Dendritic cell treated with granulocyte-macrophage colony-stimulating factor and Interleukin-4, amounts not matched to agents 40 ng/mL and 50 ng/mL, for 4 days (primary cell): ENCODE measurements at regions not wholly inside any gene's neighbourhood (a gene's known extent, or its start where the extent isn't known, plus 50 kb on each side); places are given as distances from the start of the nearest gene placed in this dataset.

Experiments used
- H3K27ac Mint-ChIP-seq: one replicate; pipeline ENCODE4 v1.8.0; 2022; ENCODE audit warnings: mild to moderate bottlenecking, mixed read lengths
- H3K27me3 Mint-ChIP-seq: one replicate; pipeline ENCODE4 v1.8.0; 2022; ENCODE audit warnings: mild to moderate bottlenecking, mixed read lengths
- H3K36me3 Mint-ChIP-seq: one replicate; pipeline ENCODE4 v1.8.0; 2022; ENCODE audit warnings: low read depth, mixed read lengths
- H3K4me1 Mint-ChIP-seq: one replicate; pipeline ENCODE4 v1.8.0; 2022; ENCODE audit warnings: low read depth, mixed read lengths
- H3K4me3 Mint-ChIP-seq: one replicate; pipeline ENCODE4 v1.8.0; 2022; ENCODE audit warnings: mild to moderate bottlenecking, moderate library complexity, mixed read lengths
- H3K9me3 Mint-ChIP-seq: one replicate; pipeline ENCODE4 v1.8.0; 2022; ENCODE audit warnings: mixed read lengths
- intact Hi-C: fragments of 100-400 bp; cut with micrococcal nuclease; formaldehyde crosslinking; loops from one replicate; pipeline ENCODE4 v1.15.0; 2022

DNA sequence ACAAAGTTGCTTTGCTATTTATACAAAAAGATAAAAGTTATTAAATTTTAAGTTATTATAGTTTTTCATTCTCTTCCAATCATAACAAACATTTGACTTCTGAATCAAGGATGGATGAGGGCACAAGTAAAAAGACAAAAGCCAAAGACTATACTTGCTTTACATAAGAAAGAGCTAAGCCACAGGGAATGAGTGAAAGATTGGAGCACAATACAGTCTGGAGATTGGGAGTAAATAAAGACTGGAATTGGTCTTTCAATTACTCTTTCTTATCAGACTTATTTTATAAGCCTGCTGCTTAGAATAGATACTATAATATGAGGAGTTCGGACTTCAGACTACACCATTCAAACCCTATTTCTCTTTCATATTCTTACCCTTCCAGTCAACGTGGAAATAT, 1874.1 kb upstream of the PRR20A start:
- Mint-ChIP-seq H3K27ac (no peak overlapping the region), H3K4me1 (no peaks in the 10 kb centered on the region), H3K4me3 (no peak overlapping the region), H3K27me3 (no peaks in the 10 kb centered on the region), H3K36me3 (no peaks in the 10 kb centered on the region), H3K9me3 (no peaks in the 10 kb centered on the region)
- intact Hi-C loops = no loop called here

DNA sequence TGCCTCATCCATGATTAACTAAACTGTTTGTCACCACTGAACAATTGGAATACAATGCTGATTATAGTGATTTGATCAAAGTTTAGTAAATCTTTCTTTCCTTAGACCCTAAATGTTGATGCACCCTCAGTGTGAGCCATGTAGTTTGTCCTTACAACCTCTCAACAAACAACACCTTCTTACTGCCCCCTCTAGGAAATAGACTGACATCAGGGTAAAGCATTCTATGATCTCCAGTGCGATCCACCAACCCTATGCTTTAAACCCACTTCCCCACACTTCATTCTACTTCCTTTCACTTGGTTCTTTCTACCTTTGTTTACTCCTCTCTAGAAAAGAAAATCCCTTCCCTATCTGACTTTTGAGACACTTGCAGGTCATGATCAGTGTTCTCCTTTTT, 1842.5 kb upstream of the PRR20A start:
- Mint-ChIP-seq H3K4me3 (no peak overlapping the region), H3K9me3 (peaks cover 9% of the 10 kb centered on the region), H3K27ac (no peak overlapping the region), H3K36me3 (no peaks in the 10 kb centered on the region), H3K27me3 (no peaks in the 10 kb centered on the region), H3K4me1 (no peaks in the 10 kb centered on the region)
- intact Hi-C loops = no loop called here

DNA sequence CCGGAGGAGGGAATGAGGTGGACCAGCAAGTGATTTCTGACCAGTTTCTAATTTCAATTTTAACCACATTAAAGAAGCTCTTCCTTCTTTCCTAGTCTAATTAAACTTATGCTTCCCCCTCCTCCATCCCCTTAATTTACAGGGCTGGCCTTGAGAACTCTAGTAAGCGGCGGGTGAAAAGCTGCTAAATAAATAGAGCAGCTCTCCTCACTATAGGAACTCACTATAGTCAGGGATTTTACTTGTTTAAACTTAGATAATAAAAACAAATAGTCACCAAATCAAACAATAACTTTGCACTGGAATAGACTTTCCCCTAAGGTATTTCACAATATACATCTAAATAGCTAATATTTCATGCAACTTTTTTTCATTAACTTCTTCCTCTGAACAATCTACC, 1838.2 kb upstream of the PRR20A start:
- H3K36me3 Mint-ChIP-seq = no peaks in the 10 kb centered on the region
- no peaks in the 10 kb centered on the region for H3K9me3 Mint-ChIP-seq
- H3K27ac Mint-ChIP-seq = no peak overlapping the region
- intact Hi-C loops = no loop called here
- no peak overlapping the region for H3K4me3 Mint-ChIP-seq
- no peaks in the 10 kb centered on the region for H3K4me1 Mint-ChIP-seq
- no peaks in the 10 kb centered on the region for H3K27me3 Mint-ChIP-seq

DNA sequence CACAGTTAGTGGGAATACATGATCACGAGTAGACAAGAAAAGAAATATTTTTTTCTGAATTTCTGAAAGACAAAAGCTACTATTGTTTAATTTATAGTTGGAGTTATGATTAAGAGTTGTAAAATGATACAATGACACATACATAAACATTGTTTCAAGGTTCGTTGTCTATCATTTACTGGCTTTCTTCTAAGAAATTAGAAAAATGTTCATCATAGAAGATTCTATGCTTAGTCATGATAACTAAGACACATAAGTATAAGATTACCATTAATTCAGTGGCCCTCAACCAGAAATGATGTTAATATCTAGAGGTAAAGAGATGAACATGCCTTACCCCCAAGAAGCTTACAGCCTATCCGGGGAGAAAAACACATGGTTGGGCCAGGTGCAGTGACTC, 1832.8 kb upstream of the PRR20A start:
- H3K4me3 Mint-ChIP-seq = no peak overlapping the region
- no peak overlapping the region for H3K27ac Mint-ChIP-seq
- H3K9me3 Mint-ChIP-seq = peaks cover 5% of the 10 kb centered on the region
- no peaks in the 10 kb centered on the region for H3K36me3 Mint-ChIP-seq
- H3K4me1 Mint-ChIP-seq = no peaks in the 10 kb centered on the region
- no peaks in the 10 kb centered on the region for H3K27me3 Mint-ChIP-seq
- intact Hi-C loops = no loop called here

DNA sequence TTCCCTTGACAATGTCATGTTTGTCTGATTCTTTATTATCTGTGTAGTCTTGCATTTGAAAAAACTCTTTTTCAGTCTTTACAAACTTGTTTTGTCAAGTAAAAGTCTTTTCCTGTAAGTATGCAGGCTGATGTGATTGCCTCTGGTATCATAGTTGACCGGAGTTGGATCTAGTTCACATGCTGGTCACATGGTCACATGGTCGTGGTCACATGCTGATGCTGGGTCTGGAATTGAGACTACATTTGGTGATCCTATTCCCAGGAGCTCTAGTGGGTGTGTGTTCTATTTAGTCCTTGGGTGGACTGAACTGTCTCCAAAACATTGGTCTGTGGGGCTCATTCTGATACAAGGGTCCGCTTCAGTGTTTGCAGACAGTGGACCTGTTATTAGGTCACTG, 1798.8 kb upstream of the PRR20A start:
- H3K27ac Mint-ChIP-seq = no peak overlapping the region
- peaks cover 22% of the 10 kb centered on the region for H3K9me3 Mint-ChIP-seq
- no peaks in the 10 kb centered on the region for H3K4me1 Mint-ChIP-seq
- H3K4me3 Mint-ChIP-seq = no peak overlapping the region
- intact Hi-C loops = no loop called here
- no peaks in the 10 kb centered on the region for H3K36me3 Mint-ChIP-seq
- H3K27me3 Mint-ChIP-seq = no peaks in the 10 kb centered on the region

DNA sequence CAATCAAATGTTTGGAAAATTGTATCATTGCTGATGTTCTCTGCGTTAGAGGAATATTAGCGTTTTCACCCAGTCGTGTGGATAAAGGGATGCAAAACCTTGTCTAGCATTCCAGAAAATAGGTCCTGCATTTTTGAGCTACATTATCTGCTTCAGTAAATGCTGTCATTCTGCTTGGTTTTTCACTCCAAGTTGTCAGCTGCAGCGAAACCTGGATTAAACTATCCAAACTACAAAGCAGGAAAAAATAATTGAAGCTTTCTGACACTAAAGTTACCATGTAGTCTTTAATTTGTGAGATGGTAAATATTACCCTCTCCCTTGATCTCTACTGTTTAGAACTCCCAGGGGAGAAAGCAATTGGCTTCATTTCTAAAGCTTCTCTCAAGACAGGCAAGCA, 1795.5 kb upstream of the PRR20A start:
- intact Hi-C loops = no loop called here
- Mint-ChIP-seq H3K4me3 (no peak overlapping the region), H3K36me3 (no peaks in the 10 kb centered on the region), H3K4me1 (no peaks in the 10 kb centered on the region), H3K27ac (no peak overlapping the region), H3K27me3 (no peaks in the 10 kb centered on the region), H3K9me3 (peaks cover 15% of the 10 kb centered on the region)

DNA sequence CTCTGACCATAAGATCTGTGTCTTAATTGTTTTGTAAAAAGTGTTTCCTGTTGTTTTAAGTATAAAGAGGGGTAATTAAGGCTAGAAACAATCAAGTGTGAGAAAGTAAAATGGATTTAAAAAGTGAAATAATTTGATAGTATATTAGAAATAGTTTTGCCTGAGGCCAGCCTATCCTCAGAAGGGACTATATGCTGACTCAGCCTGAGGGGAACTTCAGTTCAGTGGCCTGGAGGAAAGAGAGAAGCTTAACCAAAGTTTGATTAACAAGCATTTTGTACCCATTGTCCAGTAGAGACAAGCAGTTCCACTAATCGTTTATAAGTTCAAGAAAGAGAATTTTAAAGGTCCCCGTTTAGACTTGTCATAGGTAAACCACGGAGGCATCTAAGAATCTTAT, 1793.2 kb upstream of the PRR20A start:
- no peaks in the 10 kb centered on the region for H3K27me3 Mint-ChIP-seq
- intact Hi-C loops = no loop called here
- H3K27ac Mint-ChIP-seq = no peak overlapping the region
- H3K36me3 Mint-ChIP-seq = no peaks in the 10 kb centered on the region
- H3K4me3 Mint-ChIP-seq = no peak overlapping the region
- H3K4me1 Mint-ChIP-seq = no peaks in the 10 kb centered on the region
- H3K9me3 Mint-ChIP-seq = no peaks in the 10 kb centered on the region

DNA sequence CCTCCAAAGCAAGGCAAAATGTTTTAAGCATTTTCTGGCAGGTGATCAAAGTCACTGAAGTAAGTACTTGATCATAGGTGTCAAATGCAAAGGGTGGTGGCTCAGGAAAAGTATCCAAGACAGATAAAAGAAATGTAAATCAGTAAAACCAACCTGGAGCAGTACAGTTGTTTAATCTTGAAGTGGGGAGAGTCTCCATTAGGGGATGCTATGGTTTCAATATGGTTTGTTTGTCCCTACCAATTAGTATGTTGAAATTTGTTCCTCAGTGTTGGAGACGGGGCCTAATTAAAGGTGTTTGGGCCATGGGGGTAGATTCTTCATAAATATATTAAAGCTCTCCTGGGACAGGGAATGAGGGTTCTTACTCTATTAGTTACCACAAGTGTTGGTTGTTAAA, 1781.7 kb upstream of the PRR20A start:
- no peak overlapping the region for H3K27ac Mint-ChIP-seq
- no peak overlapping the region for H3K4me3 Mint-ChIP-seq
- no peaks in the 10 kb centered on the region for H3K36me3 Mint-ChIP-seq
- H3K4me1 Mint-ChIP-seq = no peaks in the 10 kb centered on the region
- no peaks in the 10 kb centered on the region for H3K27me3 Mint-ChIP-seq
- no peaks in the 10 kb centered on the region for H3K9me3 Mint-ChIP-seq
- intact Hi-C loops = no loop called here

DNA sequence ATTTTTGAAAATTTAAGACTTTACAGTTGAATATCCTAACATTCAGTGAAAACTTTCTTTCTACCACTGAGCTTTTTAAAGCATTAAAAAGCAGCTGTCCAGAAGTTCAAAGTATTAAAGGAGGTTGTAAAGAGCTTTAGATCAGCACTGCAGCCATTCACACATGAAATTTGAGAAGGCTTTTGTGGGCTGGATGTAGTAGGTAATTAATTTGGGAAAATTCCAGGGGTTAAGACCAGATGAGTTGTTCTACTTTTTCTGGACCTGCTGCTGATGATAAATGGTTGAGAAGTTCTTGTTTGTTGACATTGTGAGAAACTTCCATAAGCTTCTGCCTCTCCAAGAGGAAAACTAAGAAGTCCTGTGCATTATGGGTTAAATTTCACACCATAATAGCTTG, 1779.6 kb upstream of the PRR20A start:
- intact Hi-C loops = no loop called here
- Mint-ChIP-seq H3K36me3 (no peaks in the 10 kb centered on the region), H3K4me1 (no peaks in the 10 kb centered on the region), H3K9me3 (no peaks in the 10 kb centered on the region), H3K27me3 (no peaks in the 10 kb centered on the region), H3K27ac (no peak overlapping the region), H3K4me3 (no peak overlapping the region)

DNA sequence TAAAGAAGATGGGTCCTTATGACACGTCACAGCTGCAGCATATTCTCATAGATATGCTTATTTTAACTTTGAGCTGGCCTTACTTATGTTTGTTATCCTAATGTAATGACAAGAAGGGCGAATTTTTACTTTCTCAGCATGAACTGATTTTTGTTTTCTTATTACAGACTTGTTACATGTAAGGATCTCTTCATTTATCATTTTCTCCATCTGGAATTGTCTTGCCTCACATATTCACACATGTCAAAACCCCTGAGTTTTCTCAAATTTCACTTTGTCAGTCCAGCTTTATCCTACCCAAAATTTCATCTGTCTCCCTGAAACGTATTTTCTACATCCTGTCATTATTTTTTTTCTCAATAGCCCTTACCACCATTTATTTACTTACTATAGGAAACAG, 1774.0 kb upstream of the PRR20A start:
- Mint-ChIP-seq H3K9me3 (no peaks in the 10 kb centered on the region), H3K4me1 (no peaks in the 10 kb centered on the region), H3K36me3 (no peaks in the 10 kb centered on the region), H3K27me3 (no peaks in the 10 kb centered on the region), H3K4me3 (no peak overlapping the region), H3K27ac (no peak overlapping the region)
- intact Hi-C loops = no loop called here

DNA sequence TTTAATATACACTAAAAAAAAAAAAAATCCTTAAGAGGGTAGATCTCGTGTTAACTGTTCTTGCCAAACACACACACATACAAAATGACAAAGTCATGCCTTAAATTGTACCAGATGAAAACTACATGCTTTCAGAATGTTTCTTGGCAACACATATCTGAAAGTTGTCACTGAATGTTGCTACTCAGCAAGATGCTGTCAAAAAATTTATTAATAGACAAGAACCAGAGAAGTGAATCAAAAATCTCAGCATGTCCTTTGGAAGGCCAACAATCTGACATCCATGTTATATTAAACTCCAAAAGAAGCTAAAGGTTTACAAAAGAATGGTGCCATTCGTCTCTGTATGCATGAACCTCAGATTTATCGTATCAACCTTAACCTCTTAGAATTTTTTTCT, 1746.2 kb upstream of the PRR20A start:
- no peaks in the 10 kb centered on the region for H3K36me3 Mint-ChIP-seq
- intact Hi-C loops = no loop called here
- no peaks in the 10 kb centered on the region for H3K4me1 Mint-ChIP-seq
- H3K27ac Mint-ChIP-seq = no peak overlapping the region
- no peak overlapping the region for H3K4me3 Mint-ChIP-seq
- no peaks in the 10 kb centered on the region for H3K27me3 Mint-ChIP-seq
- H3K9me3 Mint-ChIP-seq = no peaks in the 10 kb centered on the region

DNA sequence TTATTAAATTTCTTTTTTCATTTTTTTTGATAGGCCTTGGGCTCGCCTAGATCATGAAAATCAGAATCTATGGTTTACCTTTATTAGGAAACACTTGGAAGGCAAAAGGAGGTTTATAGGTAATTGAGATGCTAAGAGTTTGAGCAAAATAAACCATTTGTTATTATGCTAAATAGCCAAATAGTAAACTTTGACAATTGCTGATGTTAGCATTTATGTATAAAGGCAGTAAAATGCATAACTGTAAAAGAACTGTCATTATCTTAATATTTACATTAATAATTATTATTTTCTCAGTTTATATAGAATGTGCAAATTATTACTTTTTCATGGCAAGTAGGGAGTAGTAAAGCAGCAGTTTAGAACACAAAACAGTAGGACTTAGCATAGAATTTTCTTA, 1737.8 kb upstream of the PRR20A start:
- Mint-ChIP-seq H3K4me3 (no peak overlapping the region), H3K4me1 (no peaks in the 10 kb centered on the region), H3K27me3 (no peaks in the 10 kb centered on the region), H3K9me3 (no peaks in the 10 kb centered on the region), H3K36me3 (no peaks in the 10 kb centered on the region), H3K27ac (no peak overlapping the region)
- intact Hi-C loops = no loop called here

DNA sequence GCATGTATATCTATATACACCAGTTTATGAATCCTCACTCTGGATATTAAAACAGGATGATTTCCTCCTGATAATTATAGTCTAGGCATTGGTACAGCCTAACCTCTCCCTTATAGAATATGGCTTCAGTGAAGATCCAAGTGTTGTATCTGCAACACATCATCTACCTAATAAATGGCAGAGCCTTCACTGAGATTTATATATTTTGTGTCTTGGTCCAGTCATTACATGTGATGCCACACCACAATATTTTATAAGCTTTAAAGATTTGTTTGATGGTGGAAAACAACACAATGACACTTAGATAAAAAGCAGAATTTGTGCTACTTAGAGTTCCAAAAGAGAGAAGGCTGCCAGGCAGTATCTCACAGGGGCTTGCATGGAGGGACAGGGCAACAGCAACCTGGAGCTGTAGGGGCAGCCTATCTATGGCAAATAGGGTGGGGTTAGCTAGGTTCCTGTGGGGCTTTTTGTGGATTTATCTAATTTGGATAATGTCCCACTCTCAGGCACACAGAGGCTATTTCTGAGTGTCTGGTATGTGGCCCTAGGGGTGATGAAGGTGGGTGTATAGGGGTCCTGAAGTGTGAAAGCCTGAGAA, 1736.7 kb upstream of the PRR20A start:
- Mint-ChIP-seq H3K36me3 (no peaks in the 10 kb centered on the region), H3K4me3 (no peak overlapping the region), H3K9me3 (no peaks in the 10 kb centered on the region), H3K27ac (no peak overlapping the region), H3K27me3 (no peaks in the 10 kb centered on the region), H3K4me1 (no peaks in the 10 kb centered on the region)
- intact Hi-C loops = no loop called here

DNA sequence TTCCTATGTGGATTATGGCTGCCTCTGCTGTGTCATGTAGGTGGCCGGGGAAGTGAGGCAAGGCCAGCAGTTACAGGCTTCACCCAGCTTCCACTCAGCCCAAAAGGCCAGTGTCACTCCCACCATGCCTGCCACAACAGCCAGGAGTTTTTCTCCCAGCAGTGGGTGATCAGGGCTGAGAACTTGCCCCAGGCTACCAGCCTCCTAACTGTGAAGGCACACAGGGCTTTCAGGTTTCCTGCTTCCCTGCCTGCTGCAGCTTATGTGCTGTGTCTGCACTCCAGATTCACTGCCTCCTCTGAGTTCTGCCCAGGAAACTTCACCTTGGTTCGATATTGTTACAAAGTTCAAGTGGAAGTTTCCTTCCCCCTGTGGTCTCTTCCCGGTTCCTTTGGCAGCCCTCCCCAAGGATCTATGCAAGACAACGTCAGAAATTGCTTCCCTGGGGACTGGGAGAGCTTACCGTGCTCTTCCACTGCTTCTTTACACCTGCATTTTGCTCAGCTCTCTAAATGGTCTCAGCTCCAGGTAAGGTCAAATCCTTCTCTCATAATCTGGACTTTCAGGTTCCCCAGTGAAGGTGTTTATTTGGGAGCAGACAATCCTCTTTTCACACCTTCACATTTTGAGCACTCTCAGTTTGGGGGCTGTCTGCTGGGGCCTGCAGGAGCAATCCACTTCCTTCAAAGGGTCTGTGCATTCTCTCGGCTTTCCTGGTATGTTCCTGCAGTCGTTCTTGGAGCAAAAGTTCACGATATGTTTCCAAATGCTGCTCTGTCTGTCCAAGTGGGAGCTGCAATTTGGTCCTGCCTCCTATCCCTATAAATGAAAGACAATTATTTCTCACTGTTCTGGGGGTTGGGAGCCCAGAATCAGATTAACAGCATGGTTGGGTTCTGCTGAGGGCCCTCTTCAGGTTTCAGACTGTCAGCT, 1730.1 kb upstream of the PRR20A start:
- intact Hi-C loops = no loop called here
- Mint-ChIP-seq H3K4me1 (no peaks in the 10 kb centered on the region), H3K27me3 (no peaks in the 10 kb centered on the region)

DNA sequence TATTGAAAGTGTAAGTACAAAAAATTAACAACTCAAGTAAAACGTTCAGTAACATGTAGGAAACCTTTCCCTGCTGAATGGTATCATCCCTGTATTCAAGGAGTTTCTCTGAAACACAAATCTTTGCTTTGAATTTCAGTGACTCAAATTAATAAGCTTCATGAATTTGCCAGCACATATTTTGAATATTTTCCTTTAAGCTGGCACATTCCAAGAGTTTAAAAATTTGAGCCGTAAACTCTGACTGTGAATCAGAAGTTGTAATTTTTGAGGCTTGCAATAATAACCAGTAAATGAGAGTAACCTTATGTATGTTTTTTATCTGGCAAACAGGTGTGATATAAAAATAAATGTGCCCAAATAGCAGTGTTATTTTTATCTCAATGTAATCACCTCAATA, 1722.6 kb upstream of the PRR20A start:
- intact Hi-C loops = no loop called here
- no peaks in the 10 kb centered on the region for H3K27me3 Mint-ChIP-seq
- H3K4me3 Mint-ChIP-seq = no peak overlapping the region
- H3K27ac Mint-ChIP-seq = no peak overlapping the region
- no peaks in the 10 kb centered on the region for H3K9me3 Mint-ChIP-seq
- no peaks in the 10 kb centered on the region for H3K4me1 Mint-ChIP-seq
- no peaks in the 10 kb centered on the region for H3K36me3 Mint-ChIP-seq

More for the DNA sequence above, 1730.1 kb upstream of the PRR20A start:
- H3K4me3 Mint-ChIP-seq = no peak overlapping the region
- no peak overlapping the region for H3K27ac Mint-ChIP-seq
- H3K36me3 Mint-ChIP-seq = no peaks in the 10 kb centered on the region
- no peaks in the 10 kb centered on the region for H3K9me3 Mint-ChIP-seq
